Calu3 (cell line): ENCODE measurements at regions not wholly inside any gene's neighbourhood (a gene's known extent, or its start where the extent isn't known, plus 50 kb on each side); places are given as distances from the start of the nearest gene placed in this dataset.

ENCODE experiments used
- BruUV-seq: library from RNA; stranded (reverse); fragments of 400-500 nt; replicated peaks from 2 replicates; lab custom pipeline; 2021; lab: Mats Ljungman, UMichigan
- CTCF ChIA-PET: fragments of 300-600 bp; sonication (Branson Sonifier 250); formaldehyde crosslinking; loops from one replicate; lab custom pipeline; 2022; ENCODE audit warnings: antibody characterized with exemption; lab: Charles Lee
- DNase-seq: peaks from one replicate; pipeline ENCODE4 v3.0.0; 2022
- H3K27ac Mint-ChIP-seq: one replicate; pipeline ENCODE4 v1.8.0; 2022; ENCODE audit warnings: mixed read lengths; ENCODE audit not compliant: unreplicated experiment
- H3K27me3 Mint-ChIP-seq: one replicate; pipeline ENCODE4 v1.8.0; 2022; ENCODE audit warnings: mixed read lengths; ENCODE audit not compliant: unreplicated experiment
- H3K36me3 Mint-ChIP-seq: one replicate; pipeline ENCODE4 v1.8.0; 2022; ENCODE audit warnings: mild to moderate bottlenecking, moderate library complexity, mixed read lengths; ENCODE audit not compliant: insufficient read depth, unreplicated experiment
- H3K4me1 Mint-ChIP-seq: one replicate; pipeline ENCODE4 v1.8.0; 2022; ENCODE audit warnings: mild to moderate bottlenecking, low read depth, mixed read lengths; ENCODE audit not compliant: unreplicated experiment
- H3K4me3 Mint-ChIP-seq: one replicate; pipeline ENCODE4 v1.8.0; 2022; ENCODE audit warnings: mild to moderate bottlenecking, low read depth, moderate library complexity, mixed read lengths; ENCODE audit not compliant: unreplicated experiment
- H3K9me3 Mint-ChIP-seq: one replicate; pipeline ENCODE4 v1.8.0; 2022; ENCODE audit warnings: low read depth, mixed read lengths; ENCODE audit not compliant: unreplicated experiment
- CTCF ChIP-seq: fragments of 200-600 bp; IDR thresholded peaks from one replicate; pipeline ENCODE4 v1.8.0; 2022; ENCODE audit warnings: antibody characterized with exemption; ENCODE audit not compliant: unreplicated experiment
- intact Hi-C: fragments of 100-400 bp; cut with micrococcal nuclease; formaldehyde crosslinking; loops from one replicate; pipeline ENCODE4 v1.10.0; 2022; ENCODE audit not compliant: unreplicated experiment

GRCh38 chr10:43001427-43001795, 75.5 kb upstream of the RET start:
- no peak overlapping the region for H3K4me3 Mint-ChIP-seq
- CTCF ChIA-PET: no interaction called here
- H3K36me3 Mint-ChIP-seq: no peaks in the 10 kb centered on the region
- H3K4me1 Mint-ChIP-seq: no peaks in the 10 kb centered on the region
- no TSS peak for BruUV-seq
- DNase-seq: no peak
- H3K27me3 Mint-ChIP-seq: peaks cover 86% of the 10 kb centered on the region
- TF ChIP-seq CTCF: no peak
- H3K9me3 Mint-ChIP-seq: no peaks in the 10 kb centered on the region
- intact Hi-C loops: no loop called here
- H3K27ac Mint-ChIP-seq: no peak overlapping the region

DNA sequence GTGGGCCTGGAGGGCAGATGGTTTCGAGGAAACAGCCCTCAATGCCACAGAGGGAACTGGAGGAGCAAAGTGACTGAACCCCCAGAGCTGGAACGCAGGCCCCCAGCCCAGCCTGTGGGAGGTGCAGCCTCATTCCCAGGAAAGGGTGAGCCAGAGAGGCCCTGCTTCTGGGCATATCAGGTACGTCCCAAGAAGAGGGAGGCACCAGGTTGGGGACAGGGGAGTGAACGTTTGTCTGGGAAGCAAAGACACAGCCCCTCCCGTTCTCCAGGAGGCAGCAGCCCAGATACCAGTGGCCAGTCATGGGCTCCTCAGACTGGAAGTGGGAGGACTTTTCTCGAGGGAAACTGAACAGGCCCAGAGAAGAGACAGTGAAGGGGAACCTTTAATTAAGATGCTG, 74.3 kb upstream of the RET start:
- DNase-seq: no peak
- intact Hi-C loops: no loop called here
- Mint-ChIP-seq H3K4me3 (no peak overlapping the region), H3K27ac (no peak overlapping the region), H3K4me1 (no peaks in the 10 kb centered on the region), H3K27me3 (peaks cover 82% of the 10 kb centered on the region), H3K36me3 (no peaks in the 10 kb centered on the region), H3K9me3 (no peaks in the 10 kb centered on the region)
- no peak for TF ChIP-seq CTCF
- BruUV-seq: no TSS peak
- CTCF ChIA-PET: no interaction called here

DNA sequence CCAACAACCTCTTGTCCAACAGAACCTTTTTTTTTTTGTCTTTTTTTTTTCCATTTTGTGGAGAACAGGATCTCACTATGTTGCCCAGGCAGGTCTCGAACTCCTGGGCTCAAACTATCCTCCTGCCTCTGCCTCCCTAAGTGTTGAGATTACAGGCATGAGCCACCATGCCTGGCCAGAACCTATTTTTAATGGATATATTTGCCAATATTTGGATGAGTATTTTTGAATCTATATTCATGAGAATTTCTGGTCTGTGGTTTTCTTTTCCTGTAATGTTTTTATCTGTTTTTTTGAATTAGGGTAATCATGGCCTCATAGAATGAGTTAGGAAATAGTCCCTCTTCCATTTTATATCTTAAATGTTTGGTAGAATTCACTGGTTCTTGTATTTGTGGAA, 70.4 kb upstream of the RET start:
- TF ChIP-seq CTCF: no peak
- Mint-ChIP-seq H3K27me3 (peaks cover 44% of the 10 kb centered on the region), H3K9me3 (no peaks in the 10 kb centered on the region), H3K4me1 (no peaks in the 10 kb centered on the region), H3K27ac (no peak overlapping the region), H3K4me3 (no peak overlapping the region), H3K36me3 (no peaks in the 10 kb centered on the region)
- CTCF ChIA-PET: no interaction called here
- DNase-seq: no peak
- intact Hi-C loops: no loop called here
- BruUV-seq: no TSS peak

DNA sequence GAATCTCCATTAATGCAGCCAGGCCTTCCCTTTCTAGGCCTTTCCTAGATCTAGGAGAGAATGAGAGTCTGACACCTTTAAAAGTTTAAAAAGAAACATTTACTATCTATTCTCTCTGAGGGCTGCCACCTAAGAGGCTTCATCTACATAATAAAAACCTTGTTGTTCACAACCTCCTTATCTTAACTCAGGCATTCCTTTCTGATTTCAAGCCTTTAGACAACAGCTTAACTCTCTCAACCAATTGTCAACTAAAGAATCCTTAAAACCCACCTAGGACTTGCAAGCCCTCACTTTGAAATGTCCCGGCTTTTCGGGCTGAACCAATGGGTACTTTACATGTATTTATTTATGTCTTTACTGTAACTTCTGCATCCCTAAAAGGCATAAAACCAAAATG, 64.3 kb upstream of the RET start:
- H3K36me3 Mint-ChIP-seq: no peaks in the 10 kb centered on the region
- intact Hi-C loops: no loop called here
- H3K4me3 Mint-ChIP-seq: no peak overlapping the region
- no peak for DNase-seq
- H3K4me1 Mint-ChIP-seq: no peaks in the 10 kb centered on the region
- H3K27ac Mint-ChIP-seq: no peak overlapping the region
- CTCF ChIA-PET: no interaction called here
- no TSS peak for BruUV-seq
- peaks cover 20% of the 10 kb centered on the region for H3K27me3 Mint-ChIP-seq
- TF ChIP-seq CTCF: no peak
- H3K9me3 Mint-ChIP-seq: no peaks in the 10 kb centered on the region

- H3K4me3 Mint-ChIP-seq: no peak overlapping the region
- no peak for DNase-seq
- peaks cover 20% of the 10 kb centered on the region for H3K27me3 Mint-ChIP-seq
- no peak overlapping the region for H3K27ac Mint-ChIP-seq
- H3K36me3 Mint-ChIP-seq: no peaks in the 10 kb centered on the region
- no peak for TF ChIP-seq CTCF
- H3K4me1 Mint-ChIP-seq: no peaks in the 10 kb centered on the region
- no peaks in the 10 kb centered on the region for H3K9me3 Mint-ChIP-seq
- CTCF ChIA-PET: no interaction called here
- intact Hi-C loops: no loop called here
- BruUV-seq: no TSS peak
Measured at GRCh38 chr10:43013065-43013464, 63.8 kb upstream of the RET start.
